GM12892 (cell line): ENCODE measurements at regions not wholly inside any gene's neighbourhood (a gene's known extent, or its start where the extent isn't known, plus 50 kb on each side); places are given as distances from the start of the nearest gene placed in this dataset.

Experiments used
- POLR2A ChIP-seq: IDR thresholded peaks from 2 replicates; pipeline ENCODE4 v1.6.1; 2011; ENCODE audit warnings: low read depth, low read length, control low read depth
- POLR2AphosphoS5 ChIP-seq: IDR thresholded peaks from 2 replicates; pipeline ENCODE4 v1.6.1; 2011; ENCODE audit warnings: low read depth, low read length, control low read depth

DNA sequence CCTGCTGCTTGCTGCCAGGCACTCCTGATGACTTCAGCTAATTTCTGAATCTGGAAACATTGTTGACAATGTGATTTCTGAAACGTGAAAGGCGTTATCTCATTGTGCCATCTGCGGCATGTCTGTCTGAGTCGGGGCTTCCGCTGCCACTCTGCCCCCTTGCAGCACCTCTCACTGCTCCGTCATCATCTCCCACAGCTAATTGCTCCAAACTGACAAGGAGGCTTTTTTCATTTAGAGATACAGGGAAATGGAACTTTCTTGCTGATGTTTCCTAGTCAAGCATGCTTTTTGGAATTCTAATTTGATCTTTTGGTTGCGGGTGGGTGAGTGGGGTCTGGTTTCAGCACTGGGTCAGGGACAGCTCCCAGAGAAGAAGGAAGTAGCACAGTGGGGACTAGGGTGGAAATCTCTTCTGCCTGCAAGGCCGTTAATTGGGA lies 233.5 kb downstream of the DHX35 start:
- TF ChIP-seq POLR2AphosphoS5 = no peak
- TF ChIP-seq POLR2A = no peak
